GM19455 (cell line): ENCODE measurements at regions not wholly inside any gene's neighbourhood (a gene's known extent, or its start where the extent isn't known, plus 50 kb on each side); places are given as distances from the start of the nearest gene placed in this dataset.
"Not testable (repeated sequence)": the region's sequence is repeated elsewhere in the genome, so short reads cannot be mapped to it uniquely, and the experiment has no call there.

Experiments
- ATAC-seq: cut with Tn5 transposase; IDR thresholded peaks from one replicate; pipeline ENCODE4 v1.9.1; 2021; ENCODE audit not compliant: unreplicated experiment

DNA sequence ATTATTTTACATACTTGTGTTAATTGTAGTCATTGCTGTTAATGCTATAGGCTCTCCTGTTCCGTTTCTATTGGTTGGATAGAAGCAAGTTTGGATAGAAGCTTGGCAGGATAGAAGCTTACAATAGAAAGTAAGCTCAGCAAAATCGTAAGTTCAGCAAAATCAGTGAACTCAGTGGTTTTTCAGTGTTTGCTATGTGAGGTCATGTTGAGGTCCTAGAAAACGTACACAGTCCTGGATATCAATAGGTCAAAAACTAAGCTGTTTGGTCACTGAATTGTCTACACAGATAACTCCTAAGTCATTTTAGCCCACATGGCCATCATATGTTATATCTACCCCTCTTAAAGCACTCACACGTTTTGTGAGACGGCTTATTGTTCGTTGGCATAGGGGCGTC, 299.4 kb downstream of the MAN2A1 start:
- no peak for ATAC-seq

DNA sequence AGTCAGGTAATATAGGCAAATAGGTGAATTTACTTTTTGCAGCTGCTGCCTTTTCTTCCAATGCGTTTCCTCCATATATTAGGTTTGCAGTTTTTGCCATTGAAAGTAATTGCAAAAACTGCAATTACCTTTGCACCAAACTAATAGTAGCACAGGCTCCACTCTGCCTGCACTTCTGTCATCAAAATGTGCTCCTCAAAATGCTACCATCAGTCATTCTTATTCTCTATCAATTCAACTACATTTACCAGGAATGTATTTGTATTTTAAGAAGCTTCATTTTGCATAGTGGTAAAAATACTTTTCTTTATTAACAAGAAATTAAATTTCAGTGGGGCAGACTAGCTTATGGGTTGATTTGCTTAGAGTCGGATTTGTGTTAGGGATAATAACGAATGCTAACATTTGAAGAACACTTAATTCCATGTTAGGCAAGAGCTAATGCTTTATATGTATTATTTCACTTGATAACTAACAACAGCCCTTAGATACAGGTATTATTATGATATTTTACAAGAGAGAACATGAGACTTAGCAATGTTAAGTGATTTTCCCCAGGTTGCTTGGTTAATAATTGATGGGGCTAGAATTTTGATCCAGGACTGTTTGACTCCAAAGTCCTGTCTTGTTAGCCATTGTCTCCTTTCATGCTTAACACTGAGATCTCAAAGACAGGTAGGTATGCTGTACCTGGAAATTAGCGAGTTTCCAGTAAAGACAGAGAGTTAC, 300.4 kb downstream of the MAN2A1 start:
- ATAC-seq, result no peak

DNA sequence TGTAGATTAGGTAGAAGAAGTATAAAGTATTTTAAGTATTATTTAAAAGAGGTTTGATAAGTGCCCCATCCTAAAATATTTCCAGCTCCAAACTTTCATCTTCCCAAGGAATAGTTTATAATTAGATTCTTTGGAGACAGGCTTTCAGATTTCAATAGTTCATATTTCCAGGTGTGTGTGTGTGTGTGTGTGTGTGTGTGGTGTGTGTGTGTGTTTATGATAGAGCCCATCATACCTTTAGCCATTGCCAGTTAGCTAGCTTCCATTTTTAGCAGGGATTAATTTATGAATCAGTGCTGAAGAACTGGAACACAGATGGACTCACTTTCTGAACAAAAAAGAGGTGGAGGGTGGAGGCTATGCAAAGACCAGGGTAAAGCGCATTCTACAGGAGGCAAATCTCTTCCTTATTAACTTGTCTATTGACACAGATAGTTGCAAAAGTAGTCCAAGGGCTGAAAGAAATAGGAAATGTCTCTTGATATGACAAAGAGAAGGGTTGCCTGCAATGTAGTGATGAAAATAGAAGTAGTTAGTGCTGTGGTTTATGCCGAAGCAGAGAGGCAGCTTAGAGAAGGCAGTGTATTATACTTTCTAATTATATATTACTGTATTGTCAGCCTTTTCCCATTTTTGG, 301.1 kb downstream of the MAN2A1 start:
- ATAC-seq, result no peak

DNA sequence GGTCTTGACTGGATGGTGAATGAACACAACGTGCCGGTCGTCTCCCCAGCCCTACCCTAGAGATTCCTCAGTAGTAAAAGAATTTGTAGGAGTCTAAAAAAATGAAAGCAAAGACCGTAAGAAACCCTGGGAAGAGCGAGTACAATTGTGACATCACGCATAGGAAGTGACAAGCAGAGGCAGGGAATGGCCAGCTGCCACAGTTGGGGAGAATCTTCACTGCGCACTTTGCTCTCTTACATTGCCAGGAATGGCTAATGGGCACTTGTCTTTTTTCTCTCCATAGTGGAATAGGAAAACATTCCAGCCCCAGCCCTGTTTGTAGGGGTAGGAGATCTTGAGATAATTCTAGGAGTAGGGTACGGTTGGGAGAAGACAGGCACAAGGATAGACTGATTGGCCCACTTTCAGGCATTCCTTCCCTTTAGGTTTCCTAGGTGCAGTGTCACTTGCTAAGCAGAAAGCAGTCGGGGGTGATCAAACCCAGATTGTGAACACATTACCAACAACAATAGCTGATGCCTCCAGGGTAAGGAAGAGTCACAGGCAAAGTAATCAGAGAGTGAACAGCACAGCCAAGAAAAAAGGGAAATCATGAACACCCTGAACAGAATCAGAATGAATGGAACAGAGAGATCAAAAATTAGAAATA, 302.7 kb downstream of the MAN2A1 start:
- no peak for ATAC-seq

DNA sequence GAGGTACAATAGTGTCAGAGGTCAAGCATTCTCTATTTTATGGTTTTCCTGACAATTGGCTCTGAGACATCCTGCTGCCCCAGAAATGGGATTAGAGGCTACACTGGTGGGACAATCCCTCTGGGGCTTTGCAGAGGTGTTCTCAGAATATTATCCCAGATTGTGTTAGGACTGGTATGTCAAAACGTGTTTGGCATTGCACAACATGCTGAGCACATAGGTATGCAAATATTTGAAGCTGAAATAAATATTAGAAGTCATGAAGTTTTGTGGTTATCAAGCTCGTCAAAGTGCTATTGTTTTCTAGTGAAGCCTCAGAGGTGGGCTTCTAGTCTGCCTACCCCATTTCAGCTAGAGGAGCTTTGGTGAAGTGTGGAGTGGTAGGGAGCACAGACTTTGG, 304.4 kb downstream of the MAN2A1 start:
- ATAC-seq, result no peak

DNA sequence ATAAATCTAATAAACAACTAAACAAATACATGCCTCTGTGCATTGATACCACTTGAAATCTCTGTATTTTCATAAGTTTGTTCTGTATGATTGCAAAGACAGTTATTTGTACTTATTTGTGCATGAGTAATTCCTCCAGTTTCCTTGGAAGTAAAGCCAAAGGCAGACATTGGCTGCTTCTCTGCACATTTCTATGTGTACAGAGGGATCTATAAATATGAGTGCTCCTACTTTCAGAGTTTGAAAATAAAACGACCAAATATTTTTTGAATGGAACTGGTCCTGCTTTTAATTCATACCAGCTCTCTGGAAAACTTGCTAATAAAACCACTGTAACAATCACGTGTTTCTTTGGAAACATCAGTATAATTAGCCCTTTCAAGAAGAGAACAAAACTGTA, 306.5 kb downstream of the MAN2A1 start:
- ATAC-seq, result no peak

DNA sequence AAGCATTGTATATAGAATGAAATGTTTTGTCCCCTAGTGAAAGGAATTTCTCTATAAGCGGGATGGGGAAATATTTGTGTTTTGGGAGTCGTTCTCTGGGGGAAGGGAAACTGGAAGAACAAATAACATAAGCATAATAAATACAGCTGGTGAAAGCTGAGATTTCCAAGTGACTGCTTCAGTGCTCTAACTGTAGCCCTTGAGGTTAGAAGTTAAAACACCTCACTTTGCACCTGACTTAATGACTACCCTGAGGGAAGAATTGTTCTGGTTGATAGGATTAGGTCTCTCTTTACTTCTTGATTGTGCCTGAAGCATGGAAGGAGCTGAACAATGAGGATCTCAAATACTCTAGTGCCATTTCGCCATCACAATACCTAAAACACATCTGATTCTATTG, 307.4 kb downstream of the MAN2A1 start:
- no peak for ATAC-seq

DNA sequence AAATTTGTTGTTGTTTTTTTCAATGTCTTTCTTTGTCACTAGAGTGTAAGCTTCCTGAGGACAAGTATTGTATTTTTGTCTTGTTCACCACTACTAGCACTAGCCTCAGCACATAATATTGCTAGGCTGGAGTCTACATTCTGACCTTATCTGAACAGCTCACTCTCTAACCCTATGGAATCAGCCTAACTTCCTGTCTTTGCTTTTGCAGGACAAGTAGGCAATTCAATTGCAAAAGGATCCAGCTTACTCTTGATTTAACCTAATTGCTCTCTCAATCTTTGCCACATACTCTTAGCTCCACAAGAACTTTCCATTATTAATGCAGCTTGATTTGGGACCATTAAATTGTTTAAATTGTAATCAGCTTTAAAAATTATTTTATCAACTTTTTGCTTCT, 308.5 kb downstream of the MAN2A1 start:
- ATAC-seq, result no peak

DNA sequence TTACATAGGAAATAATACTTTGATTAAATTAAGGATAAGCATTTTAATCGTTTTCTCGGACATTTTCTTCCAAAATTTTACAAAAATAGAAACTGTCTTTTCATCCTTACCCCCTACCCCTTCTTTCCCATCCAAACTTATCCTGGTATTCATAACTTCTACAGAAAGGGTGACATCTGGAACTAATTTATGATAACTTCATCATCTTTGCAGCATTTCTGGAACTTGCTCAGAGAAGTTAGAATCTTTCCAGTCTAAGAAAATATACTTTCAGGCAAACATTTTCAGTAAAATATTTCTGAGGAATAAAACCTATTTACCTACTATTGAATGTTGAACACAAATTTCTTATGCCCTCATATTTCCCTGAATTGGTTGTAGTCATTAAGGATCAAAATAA, 309.0 kb downstream of the MAN2A1 start:
- ATAC-seq, result no peak

DNA sequence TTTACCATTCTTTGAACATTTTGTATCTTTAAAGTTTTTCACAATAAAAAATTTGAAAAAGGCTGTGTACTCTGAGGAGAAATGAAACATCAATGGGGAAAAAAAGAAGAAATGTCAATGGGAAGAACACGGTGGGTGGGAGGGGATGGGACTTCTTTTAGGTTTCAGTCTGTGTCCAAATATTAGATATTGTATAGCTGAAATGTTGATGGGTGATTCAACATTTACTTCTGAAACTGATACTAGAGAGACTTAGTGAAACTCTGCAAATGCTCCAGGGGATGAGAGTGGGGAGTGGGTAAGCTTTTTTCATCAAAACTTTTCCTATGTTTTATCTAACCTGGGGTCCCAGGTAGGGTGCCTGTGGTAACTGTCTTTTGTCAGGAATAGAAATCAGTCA, 311.9 kb downstream of the MAN2A1 start:
- ATAC-seq, result no peak

DNA sequence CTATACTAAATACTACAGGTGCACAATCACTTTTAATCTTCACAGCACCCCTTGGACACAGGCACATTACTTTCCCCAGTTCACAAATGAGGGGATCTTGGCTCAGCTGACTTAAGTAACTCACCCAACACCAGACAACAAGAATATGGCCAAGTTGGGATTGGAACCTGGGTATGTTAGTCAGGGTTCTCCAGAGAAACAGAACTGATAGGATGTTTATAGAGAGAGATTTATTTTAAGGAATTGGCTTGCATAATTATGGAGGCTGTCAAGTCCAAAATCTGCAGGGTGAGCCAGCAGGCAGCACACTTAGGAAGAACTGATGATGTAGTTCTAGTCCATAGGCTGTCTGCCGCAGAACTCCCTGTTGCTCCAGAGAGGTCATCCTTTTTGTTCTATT, 312.9 kb downstream of the MAN2A1 start:
- no peak for ATAC-seq

DNA sequence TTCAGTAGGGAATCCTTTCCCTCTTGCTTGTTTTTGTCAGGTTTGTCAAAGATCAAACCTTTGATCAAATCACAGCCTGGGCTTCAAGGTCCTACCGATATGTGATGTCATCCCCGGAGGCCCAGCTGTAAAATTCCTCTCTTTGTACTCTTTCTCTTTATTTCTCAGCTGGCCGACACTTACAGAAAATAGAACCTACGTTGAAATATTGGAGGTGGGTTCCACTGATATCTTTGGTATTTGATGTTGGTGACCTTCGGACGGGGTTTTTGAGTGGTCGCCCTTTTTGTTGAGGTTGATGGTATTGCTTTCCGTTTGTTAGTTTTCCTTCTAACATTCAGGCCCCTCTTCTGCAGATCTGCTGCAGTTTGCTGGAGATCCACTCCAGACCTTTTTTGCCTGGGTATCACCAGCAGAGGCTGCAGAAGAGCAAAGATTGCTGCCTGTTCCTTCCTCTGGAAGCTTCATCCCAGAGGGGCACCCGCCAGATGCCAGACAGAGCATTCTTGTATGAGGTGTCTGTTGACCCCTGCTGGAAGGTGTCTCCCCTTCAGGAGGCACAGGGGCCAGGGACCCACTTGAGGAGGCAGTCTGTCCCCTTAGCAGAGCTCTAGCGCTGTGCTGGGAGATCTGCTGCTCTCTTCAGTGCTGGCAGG, 316.3 kb downstream of the MAN2A1 start:
- ATAC-seq, result not testable (repeated sequence)

DNA sequence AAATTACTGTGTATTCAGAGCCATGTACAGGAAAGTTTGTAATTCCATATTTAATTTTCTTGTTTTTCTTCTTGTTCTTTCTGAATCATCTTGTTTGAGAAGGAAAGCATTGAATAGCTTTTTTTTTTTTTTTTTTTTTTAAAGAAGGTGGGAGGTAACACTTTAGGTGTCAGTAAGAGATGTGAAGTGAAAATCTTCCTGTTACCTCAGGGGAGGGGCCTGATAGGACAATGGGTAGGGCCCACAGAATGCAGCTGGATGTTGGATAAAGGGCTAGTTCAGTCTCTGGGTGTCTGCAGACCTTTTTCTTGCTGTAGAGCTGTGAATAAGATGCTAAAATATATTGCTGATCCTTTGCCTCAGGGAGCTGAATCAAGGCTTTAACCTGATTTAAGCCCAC, 317.4 kb downstream of the MAN2A1 start:
- no peak for ATAC-seq

DNA sequence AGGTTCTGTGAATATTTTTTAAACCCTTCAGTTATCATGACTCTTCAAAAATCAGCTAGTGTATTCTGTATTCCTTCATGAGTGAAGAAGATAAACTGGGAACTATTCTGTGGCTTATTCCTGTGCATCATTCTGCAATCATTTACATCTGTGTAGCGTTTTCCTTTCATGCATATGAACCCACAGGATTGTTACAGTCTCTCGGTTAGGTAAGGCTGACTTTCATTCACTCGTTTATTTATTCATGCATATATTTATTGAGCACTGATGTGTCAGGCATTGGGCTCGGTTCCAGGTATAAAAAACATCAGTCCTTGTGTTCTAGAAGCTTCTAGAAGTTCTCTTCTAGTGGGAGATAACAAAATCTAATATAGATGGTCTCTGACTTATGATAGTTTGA, 318.4 kb downstream of the MAN2A1 start:
- ATAC-seq, result no peak

DNA sequence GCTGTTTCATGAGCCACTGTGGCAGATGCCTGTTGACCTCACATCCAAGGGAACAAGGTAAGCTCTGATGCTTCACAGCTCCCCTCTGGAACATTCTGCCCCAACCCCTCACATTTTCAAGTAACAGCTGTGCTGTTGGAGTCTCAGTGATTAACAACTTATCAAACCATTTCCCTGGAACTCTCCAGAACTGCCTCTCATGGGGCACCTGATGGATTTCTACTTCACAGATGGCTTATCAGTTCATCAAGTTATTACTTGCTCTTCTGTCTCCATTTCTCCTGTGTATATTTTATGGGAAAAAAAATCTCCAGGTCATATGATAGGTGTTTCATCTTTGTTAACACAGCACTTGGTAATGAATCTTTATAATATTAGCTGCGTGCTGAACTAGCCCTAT, 322.4 kb downstream of the MAN2A1 start:
- ATAC-seq, result no peak

DNA sequence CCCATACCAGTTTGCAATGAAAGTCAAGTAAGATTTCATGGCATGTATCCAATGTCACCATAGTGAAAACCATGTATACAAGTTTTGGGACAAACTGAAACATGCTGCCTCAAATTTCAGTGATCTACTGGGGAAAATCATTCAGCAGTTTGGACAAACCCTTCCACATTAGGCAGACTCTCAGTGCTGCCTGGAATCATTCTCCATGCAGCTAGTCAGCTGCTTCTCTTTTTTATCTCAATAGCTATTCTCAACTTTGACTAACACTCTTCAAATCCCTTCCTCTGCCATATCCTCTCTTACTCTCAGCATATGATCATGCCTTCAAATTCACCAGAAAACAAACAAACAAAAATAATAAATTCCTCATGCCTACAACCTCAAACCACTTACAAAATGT, 323.3 kb downstream of the MAN2A1 start:
- ATAC-seq, result no peak

DNA sequence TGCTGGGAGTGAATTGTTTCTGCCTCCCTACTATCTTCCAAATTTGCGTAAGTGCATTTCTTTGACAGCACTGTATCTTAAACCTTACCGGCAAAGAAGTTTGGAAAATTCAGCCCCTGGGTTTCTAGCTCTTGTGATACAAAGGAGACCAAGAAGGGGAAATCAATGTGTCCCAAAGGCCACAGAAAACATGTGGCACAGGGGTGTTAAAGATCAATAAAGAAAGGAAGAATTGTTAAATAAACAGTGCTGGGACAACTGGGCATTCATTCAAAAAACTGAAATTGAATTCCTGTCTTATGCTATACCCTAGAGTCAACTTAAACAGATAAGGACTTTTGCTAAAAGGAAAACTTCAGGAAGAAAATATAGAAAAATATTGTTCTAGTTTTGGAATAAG, 328.1 kb downstream of the MAN2A1 start:
- no peak for ATAC-seq

DNA sequence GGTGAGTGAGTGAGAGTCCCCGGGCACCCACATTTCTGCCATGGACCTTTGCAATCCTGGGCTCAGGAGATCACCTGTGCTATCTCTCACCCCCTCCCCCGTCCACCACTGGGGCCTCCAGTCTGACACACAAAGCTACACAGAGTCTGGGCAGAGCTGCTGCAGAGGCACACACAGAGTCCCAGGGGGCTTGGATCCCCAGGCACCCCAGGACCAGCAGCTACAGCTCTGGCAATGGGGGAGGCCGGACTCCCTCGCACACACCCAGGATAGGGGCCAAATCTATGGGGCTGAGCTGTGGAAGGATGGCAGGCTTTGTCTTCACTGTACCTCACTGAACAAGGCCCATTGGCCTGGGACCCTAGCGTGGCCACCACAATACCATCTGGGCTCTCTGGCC, 328.8 kb downstream of the MAN2A1 start:
- ATAC-seq, result no peak

DNA sequence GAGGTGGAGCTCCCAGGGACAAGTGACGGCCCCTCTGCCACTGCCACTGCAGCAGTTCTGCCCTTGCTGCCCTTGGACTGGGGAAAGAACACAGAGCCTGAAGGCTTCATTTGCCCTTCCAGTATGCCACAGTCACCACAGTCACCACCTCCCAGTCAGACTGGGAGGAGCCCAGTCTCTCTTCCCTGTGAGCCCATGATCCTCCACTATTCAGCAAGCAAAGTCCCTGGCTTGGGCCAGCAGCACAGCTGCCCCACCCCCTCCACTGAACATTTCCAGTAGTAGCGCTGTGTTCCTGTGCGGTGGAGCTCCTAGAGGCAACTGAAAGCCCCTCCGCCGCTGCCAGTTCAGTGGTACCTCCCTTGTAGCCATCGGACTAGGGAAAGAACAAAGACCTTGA, 329.4 kb downstream of the MAN2A1 start:
- ATAC-seq, result no peak

DNA sequence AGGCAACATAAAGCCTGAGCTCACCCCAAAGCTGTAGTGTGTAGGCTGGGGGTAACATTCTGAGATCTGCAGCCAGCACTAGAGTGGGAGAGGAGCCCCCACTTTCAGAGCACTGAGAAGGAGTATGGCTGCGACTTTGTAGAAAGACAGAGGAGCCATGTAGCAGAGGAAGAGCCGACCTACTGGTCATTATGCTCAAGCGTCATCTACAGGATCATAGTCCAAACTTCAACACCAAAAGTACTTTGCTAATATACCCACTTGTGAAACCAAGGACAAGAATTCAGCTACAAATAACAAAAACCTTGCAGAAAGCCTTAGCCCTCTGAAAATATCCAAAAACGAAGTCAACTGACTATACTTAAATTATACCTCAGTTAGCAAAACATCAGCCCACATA, 330.1 kb downstream of the MAN2A1 start:
- no peak for ATAC-seq

DNA sequence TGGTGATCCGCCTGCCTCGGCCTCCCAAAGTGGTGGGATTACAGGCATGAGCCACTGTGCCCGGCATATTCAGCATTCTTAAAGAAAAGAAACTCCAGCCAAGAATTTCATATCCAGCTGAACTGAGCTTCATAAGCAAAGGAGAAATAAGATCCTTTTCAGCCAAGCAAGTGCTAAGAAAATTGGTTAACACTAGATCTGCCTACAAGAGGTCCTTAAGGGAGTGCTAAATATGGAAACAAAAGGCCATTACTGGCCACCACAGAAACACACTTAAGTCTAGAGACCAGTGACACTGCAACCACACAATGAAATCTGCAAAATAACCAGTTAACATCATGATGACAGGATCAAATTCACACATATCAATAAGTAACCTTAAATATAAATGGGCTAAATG, 331.5 kb downstream of the MAN2A1 start:
- no peak for ATAC-seq

DNA sequence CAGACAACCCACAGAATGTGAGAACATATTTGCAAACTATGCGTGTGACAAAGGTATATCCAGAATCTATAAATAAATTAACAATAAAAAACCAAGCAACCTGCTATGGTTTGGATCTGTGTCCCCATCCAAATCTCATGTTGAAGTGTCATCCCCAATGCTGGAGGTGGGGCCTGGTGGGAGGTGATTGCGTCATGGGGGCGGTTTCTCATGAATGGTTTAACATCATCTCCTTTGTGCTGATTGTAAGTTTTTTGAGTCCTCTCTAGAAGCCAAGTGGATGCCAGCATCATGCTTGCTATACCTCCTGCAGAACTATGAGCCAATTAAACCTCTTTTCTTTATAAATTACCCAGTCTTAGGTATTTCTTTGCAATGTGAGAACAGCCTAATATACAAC, 335.4 kb downstream of the MAN2A1 start:
- no peak for ATAC-seq
